Retinal pigment epithelial cell (primary cell): ENCODE measurements at regions not wholly inside any gene's neighbourhood (a gene's known extent, or its start where the extent isn't known, plus 50 kb on each side); places are given as distances from the start of the nearest gene placed in this dataset.

Experiments
- DNase-seq: peaks from one replicate; pipeline ENCODE4 v3.0.0-alpha.2; 2010; ENCODE audit warnings: low read depth
- H3K4me3 ChIP-seq: 2 replicates; pipeline ENCODE4 v1.5.1; 2011; ENCODE audit warnings: mild to moderate bottlenecking, low read length, control low read depth, moderate library complexity
- TF ChIP-seq, protein P1 (sequence below): conservative IDR thresholded peaks from 2 replicates; pipeline ENCODE4 v1.5.1; 2011; ENCODE audit warnings: low read depth, low read length, control low read depth, inconsistent platforms

DNA sequence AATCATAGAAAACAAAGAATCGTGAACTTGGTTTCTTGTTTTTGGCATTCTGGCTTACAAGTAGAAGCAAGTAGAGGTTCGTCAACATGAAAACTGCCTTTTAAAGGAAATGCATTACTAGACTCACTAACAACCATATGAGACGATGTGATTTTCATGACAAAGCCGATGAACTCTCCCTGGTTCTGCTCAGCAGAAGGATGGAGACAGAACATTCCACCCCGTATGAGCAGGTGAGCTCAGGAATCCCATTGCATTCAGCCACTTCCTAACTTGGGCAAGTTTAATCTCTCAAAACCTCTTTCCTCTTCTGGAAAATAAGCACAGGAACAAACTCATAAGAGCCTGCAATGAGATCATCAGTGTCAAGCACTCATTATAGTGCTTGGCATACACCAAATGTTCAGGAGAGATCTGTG, 57.4 kb upstream of the SVIL start:
- TF ChIP-seq, protein P1, sequence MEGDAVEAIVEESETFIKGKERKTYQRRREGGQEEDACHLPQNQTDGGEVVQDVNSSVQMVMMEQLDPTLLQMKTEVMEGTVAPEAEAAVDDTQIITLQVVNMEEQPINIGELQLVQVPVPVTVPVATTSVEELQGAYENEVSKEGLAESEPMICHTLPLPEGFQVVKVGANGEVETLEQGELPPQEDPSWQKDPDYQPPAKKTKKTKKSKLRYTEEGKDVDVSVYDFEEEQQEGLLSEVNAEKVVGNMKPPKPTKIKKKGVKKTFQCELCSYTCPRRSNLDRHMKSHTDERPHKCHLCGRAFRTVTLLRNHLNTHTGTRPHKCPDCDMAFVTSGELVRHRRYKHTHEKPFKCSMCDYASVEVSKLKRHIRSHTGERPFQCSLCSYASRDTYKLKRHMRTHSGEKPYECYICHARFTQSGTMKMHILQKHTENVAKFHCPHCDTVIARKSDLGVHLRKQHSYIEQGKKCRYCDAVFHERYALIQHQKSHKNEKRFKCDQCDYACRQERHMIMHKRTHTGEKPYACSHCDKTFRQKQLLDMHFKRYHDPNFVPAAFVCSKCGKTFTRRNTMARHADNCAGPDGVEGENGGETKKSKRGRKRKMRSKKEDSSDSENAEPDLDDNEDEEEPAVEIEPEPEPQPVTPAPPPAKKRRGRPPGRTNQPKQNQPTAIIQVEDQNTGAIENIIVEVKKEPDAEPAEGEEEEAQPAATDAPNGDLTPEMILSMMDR = no peak
- no peak overlapping the region for H3K4me3 ChIP-seq

DNA sequence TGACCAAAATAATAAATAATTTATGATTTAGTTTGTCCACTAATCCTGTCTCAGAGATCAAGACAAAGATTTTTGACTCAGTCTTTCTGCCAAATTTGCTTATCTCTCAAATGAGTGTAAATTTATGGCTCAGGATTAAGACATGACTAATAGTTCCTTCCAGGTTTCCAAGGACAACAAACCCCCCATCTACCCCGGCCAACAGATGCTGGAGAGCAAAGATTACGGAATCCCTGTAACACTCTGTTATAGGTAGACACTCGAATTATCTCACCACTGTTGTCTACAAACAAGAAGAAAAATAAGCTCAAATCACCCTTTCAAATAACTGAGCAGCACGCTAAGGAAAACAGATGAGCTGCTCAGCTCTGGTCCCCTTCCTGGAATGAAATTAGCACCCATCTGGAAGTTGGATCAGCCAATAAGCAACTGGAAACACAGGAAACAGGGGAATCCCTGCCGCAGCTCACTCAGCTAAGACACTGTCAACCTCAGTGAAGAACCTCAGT, 56.8 kb upstream of the SVIL start:
- no peak overlapping the region for H3K4me3 ChIP-seq
- TF ChIP-seq, protein P1 = no peak
- DNase-seq = peak; percentile 76

More for the DNA sequence above, 57.4 kb upstream of the SVIL start:
- no peak for DNase-seq

DNA sequence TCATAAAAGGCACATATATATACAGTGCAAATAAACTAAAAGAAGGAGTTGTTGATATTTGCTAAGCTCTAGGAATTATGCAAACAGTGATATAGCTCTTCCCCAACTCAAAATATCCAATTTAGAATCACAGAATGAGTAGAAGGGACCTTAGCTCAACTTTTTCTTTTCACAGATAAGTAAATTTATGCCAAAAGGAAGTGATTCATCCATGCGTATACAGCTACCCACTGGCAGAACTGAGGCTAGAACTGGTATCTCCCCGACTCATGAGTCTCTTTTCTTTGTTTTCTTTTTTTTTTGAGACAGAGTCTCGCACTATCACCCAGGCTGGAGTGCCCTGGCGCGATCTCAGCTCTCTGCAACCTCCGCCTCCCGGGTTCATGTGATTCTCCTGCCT, 54.2 kb upstream of the SVIL start:
- DNase-seq = no peak
- no peak overlapping the region for H3K4me3 ChIP-seq
- TF ChIP-seq, protein P1 = no peak

DNA sequence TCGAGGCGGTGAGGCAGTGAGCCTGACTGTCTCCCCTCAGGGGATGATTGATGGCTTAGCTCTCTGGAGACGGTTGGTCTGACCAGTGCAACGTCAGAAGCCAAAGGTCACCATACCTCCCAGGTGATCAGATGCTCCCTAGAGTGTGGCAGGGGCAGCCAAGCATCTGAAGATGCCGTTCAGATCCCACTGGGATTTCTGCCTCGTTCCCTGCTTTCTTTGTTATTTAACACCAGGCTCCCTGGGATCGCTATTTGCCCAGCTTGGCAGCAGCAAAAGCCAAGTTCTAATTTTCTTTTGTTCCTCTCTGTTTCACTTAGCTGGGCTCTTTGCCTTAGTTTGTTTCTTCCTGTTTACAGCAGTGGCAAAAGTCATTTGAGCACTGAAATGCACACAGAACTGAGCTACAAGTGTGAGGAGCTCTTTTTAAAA, 53.5 kb upstream of the SVIL start:
- TF ChIP-seq, protein P1 = no peak
- no peak for DNase-seq
- no peak overlapping the region for H3K4me3 ChIP-seq

DNA sequence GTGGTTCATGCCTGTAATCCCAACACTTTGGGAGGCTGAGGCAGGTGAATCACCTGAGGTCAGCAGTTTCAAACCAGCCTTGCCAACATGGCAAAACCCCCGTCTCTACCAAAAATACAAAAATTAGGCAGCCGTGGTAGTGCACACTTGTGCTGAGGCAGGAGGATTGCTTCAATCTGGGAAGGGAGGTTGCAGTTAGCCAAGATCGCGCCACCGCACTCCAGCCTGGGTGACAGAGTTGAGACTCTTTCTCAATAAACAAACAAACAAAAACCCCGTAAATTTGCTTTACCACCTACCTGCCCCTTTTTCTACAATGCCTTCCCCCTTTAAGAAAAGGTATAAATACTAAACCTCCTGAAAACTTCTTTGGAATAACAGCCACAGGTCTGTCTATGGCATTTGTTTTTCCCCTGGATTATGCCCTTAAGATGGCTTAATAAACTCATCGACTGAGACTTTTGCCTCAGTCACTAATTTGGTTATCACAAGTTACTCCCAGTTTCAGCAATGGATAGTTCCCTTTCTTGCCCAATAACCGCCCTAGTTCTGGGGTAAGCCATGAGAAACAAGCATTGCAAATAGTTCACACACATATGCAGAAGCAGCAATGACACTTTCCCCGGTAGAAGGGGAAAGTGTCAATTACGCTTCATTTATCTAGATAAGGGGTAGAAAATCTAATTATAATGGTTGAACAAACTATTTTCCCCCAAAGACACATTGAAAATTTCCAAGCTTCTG, 52.8 kb upstream of the SVIL start:
- TF ChIP-seq, protein P1 = no peak
- DNase-seq = no peak
- H3K4me3 ChIP-seq = no peak overlapping the region

DNA sequence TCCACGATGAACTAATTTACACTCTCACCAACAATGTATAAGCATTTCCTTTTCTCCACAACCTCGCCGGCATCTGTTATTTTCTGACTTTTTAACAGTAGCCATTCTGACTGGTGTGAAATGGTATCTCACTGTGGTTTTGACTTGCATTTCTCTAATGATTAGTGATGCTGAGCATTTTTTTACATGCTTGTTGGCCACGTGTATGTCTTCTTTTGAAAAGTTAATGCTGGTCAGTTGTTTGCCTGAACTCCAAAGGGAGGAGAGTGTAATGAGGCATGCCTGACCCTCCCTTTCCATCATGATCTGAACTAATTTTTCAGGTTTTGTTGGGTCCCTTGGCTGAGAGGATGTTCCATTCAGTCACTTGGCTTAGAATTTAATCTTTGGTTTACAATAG, 50.7 kb upstream of the SVIL start:
- DNase-seq = no peak
- TF ChIP-seq, protein P1 = no peak
- H3K4me3 ChIP-seq = no peak overlapping the region
